Cardiac septum (tissue), 1 donor: ENCODE measurements at regions not wholly inside any gene's neighbourhood (a gene's known extent, or its start where the extent isn't known, plus 50 kb on each side); places are given as distances from the start of the nearest gene placed in this dataset.
"Not testable (repeated sequence)": the region's sequence is repeated elsewhere in the genome, so short reads cannot be mapped to it uniquely, and the experiment has no call there.

Experiments
- DNase-seq: peaks from one replicate; pipeline ENCODE4 v3.0.0-alpha.2; 2020; ENCODE audit warnings: low spot score
- intact Hi-C: fragments of 100-400 bp; cut with DNase I; formaldehyde crosslinking; loops from one replicate; pipeline ENCODE4 v1.14.0; 2022
- donor health status: DM: no; HTN: no; CAD: no.

- intact Hi-C loops, result no loop called here
Measured at GRCh38 chr1:90831910-90832309, 114.8 kb upstream of the BARHL2 start.

GRCh38 chr1:90826834-90827233 is 109.7 kb upstream of the BARHL2 start:
- intact Hi-C loops, result no loop called here
- no peak for DNase-seq

More at GRCh38 chr1:90831910-90832309, 114.8 kb upstream of the BARHL2 start:
- no peak for DNase-seq

GRCh38 chr1:90826024-90826423 is 108.9 kb upstream of the BARHL2 start:
- no peak for DNase-seq
- intact Hi-C loops, result no loop called here

GRCh38 chr1:90824551-90824950 is 107.4 kb upstream of the BARHL2 start:
- DNase-seq, result no peak
- intact Hi-C loops, result no loop called here

- no peak for DNase-seq
- intact Hi-C loops, result no loop called here
Measured at GRCh38 chr1:90823686-90824085, 106.6 kb upstream of the BARHL2 start.

- intact Hi-C loops, result no loop called here
- DNase-seq, result no peak
Measured at GRCh38 chr1:90821788-90822359, 104.8 kb upstream of the BARHL2 start.

GRCh38 chr1:90821152-90821787 is 104.2 kb upstream of the BARHL2 start:
- intact Hi-C loops, result no loop called here
- no peak for DNase-seq

GRCh38 chr1:90820745-90821144 is 103.6 kb upstream of the BARHL2 start:
- DNase-seq, result no peak
- intact Hi-C loops, result no loop called here

GRCh38 chr1:90817399-90817798 is 100.3 kb upstream of the BARHL2 start:
- DNase-seq, result no peak
- intact Hi-C loops, result no loop called here

GRCh38 chr1:90812237-90812636 is 95.1 kb upstream of the BARHL2 start:
- DNase-seq, intact Hi-C loops: not testable (repeated sequence)

- DNase-seq, intact Hi-C loops: not testable (repeated sequence)
Measured at GRCh38 chr1:90811444-90811950, 94.4 kb upstream of the BARHL2 start.

GRCh38 chr1:90810681-90811080 is 93.6 kb upstream of the BARHL2 start:
- DNase-seq, result no peak
- intact Hi-C loops, result no loop called here

GRCh38 chr1:90809996-90810395 is 92.9 kb upstream of the BARHL2 start:
- DNase-seq, result no peak
- intact Hi-C loops, result no loop called here

- DNase-seq, result no peak
- intact Hi-C loops, result no loop called here
Measured at GRCh38 chr1:90809093-90809492, 92.0 kb upstream of the BARHL2 start.

GRCh38 chr1:90807329-90807728 is 90.2 kb upstream of the BARHL2 start:
- intact Hi-C loops, result no loop called here
- DNase-seq, result no peak

- intact Hi-C loops, result no loop called here
Measured at GRCh38 chr1:90802622-90803021, 85.5 kb upstream of the BARHL2 start.

GRCh38 chr1:90800012-90800717 is 83.1 kb upstream of the BARHL2 start:
- intact Hi-C loops, result no loop called here
- no peak for DNase-seq

More at GRCh38 chr1:90802622-90803021, 85.5 kb upstream of the BARHL2 start:
- no peak for DNase-seq

GRCh38 chr1:90799326-90799725 is 82.2 kb upstream of the BARHL2 start:
- DNase-seq, result no peak
- intact Hi-C loops, result no loop called here

GRCh38 chr1:90798883-90799282 is 81.8 kb upstream of the BARHL2 start:
- intact Hi-C loops, result no loop called here
- DNase-seq, result no peak

GRCh38 chr1:90798344-90798743 is 81.2 kb upstream of the BARHL2 start:
- intact Hi-C loops, result no loop called here
- DNase-seq, result no peak

- intact Hi-C loops, result no loop called here
- DNase-seq, result no peak
Measured at GRCh38 chr1:90795431-90795830, 78.3 kb upstream of the BARHL2 start.
